PC-3 (cell line): ENCODE measurements at regions not wholly inside any gene's neighbourhood (a gene's known extent, or its start where the extent isn't known, plus 50 kb on each side); places are given as distances from the start of the nearest gene placed in this dataset.

Experiments used
- CTCF ChIP-seq: fragments of 300-600 bp; sonication (generic); conservative IDR thresholded peaks from 2 replicates; pipeline ENCODE4 v1.5.1; 2017; ENCODE audit warnings: antibody characterized with exemption, low read depth, mild to moderate bottlenecking, low read length
- EZH2 ChIP-seq: fragments of 300-600 bp; sonication (generic); IDR thresholded peaks from one replicate; pipeline ENCODE4 v1.6.1; 2017; ENCODE audit warnings: antibody characterized with exemption, mild to moderate bottlenecking, low read length; ENCODE audit not compliant: unreplicated experiment

- TF ChIP-seq CTCF (no peak), EZH2 (no peak)
Observed at GRCh38 chr2:237257471-237257951, 156.5 kb downstream of the COL6A3 start.
